ENCODE measurements at regions not wholly inside any gene's neighbourhood (a gene's known extent, or its start where the extent isn't known, plus 50 kb on each side); places are given as distances from the start of the nearest gene placed in this dataset.

DNA sequence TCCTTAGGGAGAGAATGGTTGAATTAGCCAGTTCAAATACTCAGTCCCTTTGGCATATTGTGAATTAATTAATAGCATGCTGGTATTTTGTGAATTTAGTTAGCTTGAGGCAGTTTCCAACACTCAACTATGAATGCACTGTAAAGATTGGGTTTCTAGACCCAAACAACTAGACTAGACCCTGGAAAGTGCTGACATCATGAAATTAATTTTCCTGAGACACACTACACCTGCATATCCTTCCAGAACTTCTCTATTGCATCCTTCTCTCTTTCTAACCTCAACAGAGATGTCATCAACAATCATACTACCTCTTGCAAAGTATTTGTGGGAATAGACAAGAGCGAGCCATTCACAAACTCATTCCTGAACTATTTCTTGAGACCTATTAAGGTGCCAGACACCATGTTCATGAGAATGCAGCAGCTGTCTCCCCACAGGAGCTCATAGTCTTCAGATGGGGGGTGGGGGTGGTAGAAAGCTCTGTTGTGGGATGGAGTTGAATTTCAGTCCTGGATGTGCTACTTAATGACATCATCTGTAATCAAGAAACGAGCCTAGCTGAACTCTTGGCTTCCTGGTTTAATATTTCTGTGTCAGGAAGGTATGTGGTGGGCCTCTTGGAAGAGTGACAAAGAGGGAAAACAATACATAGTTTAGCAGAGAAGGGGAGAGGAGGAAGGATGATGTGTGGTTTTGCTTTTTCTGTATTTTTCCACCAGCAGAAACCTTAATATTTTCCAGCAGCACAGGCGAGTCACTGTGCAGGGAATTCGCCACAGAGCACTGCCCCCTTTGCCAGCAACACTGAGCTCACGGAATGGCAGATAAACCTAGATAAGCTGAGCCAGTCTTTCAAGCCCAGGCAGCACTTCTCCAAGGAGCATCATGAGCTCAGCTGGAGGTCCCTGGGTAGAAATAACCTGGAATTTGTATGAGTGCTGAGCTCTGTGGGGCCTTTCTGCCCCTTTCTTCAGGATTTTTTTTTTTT, 53.1 kb upstream of the CYSLTR2 start:
- H3K27ac Mint-ChIP-seq, result no peak overlapping the region
- peaks cover 0 to 2% (median 0%) of the 10 kb centered on the region in 3 donors for H3K36me3 Mint-ChIP-seq
- no peak overlapping the region for H3K4me3 Mint-ChIP-seq
- H3K27me3 Mint-ChIP-seq (ENCODE audit: low read depth in 3 of 3), result peaks cover 0 to 2% (median 2%) of the 10 kb centered on the region in 3 donors
- H3K4me1 Mint-ChIP-seq, result no peaks in the 10 kb centered on the region
- DNase-seq, result no peak
- no peaks in the 10 kb centered on the region for H3K9me3 Mint-ChIP-seq

- peaks cover 0 to 9% (median 0%) of the 10 kb centered on the region in 3 donors for H3K27me3 Mint-ChIP-seq (ENCODE audit: low read depth in 3 of 3)
- no peak overlapping the region for H3K4me3 Mint-ChIP-seq
- H3K27ac Mint-ChIP-seq, result no peak overlapping the region
- H3K4me1 Mint-ChIP-seq, result no peaks in the 10 kb centered on the region
- H3K9me3 Mint-ChIP-seq, result peaks cover 0 to 8% (median 3%) of the 10 kb centered on the region in 6 donors
- DNase-seq, result no peak
- peaks cover 0 to 4% (median 2%) of the 10 kb centered on the region in 3 donors for H3K36me3 Mint-ChIP-seq
Observed at GRCh38 chr13:48602296-48603016, 51.3 kb upstream of the CYSLTR2 start.

- peaks cover 0 to 15% (median 3%) of the 10 kb centered on the region in 3 donors for H3K27me3 Mint-ChIP-seq (ENCODE audit: low read depth in 3 of 3)
- H3K9me3 Mint-ChIP-seq, result peaks cover 0 to 12% (median 4%) of the 10 kb centered on the region in 6 donors
- H3K27ac Mint-ChIP-seq, result no peak overlapping the region
- H3K36me3 Mint-ChIP-seq, result peaks cover 0 to 4% (median 0%) of the 10 kb centered on the region in 3 donors
- no peak for DNase-seq
- no peak overlapping the region for H3K4me3 Mint-ChIP-seq
- H3K4me1 Mint-ChIP-seq, result no peaks in the 10 kb centered on the region
Observed at GRCh38 chr13:48603375-48603774, 50.4 kb upstream of the CYSLTR2 start.

Measured in immature natural killer cell (primary cell).